Astrocyte of the spinal cord (primary cell): ENCODE measurements at regions not wholly inside any gene's neighbourhood (a gene's known extent, or its start where the extent isn't known, plus 50 kb on each side); places are given as distances from the start of the nearest gene placed in this dataset.

ENCODE experiments used
- DNase-seq: peaks from one replicate; pipeline ENCODE4 v3.0.0; 2011; ENCODE audit warnings: low read depth, low spot score
- H3K4me3 ChIP-seq: 2 replicates; pipeline ENCODE4 v1.5.1; 2011; ENCODE audit warnings: low read depth, mild to moderate bottlenecking, low read length, moderate library complexity
- CTCF ChIP-seq: IDR thresholded peaks from 2 replicates; pipeline ENCODE4 v1.5.1; 2012; ENCODE audit warnings: low read depth, mild to moderate bottlenecking, low read length, inconsistent platforms
- in situ Hi-C: cut with HindIII; loops from 2 replicates; pipeline ENCODE4 v1.10.0; 2017; ENCODE audit warnings: low sequenced_read_pairs

- DNase-seq = peak; percentile 88
- in situ Hi-C loops = no loop called here
- no peak for TF ChIP-seq CTCF
- no peak overlapping the region for H3K4me3 ChIP-seq
Observed at GRCh38 chr22:27134315-27134701, 476.9 kb downstream of the MIAT start.

GRCh38 chr22:27135031-27135981 is 477.9 kb downstream of the MIAT start:
- H3K4me3 ChIP-seq = no peak overlapping the region
- in situ Hi-C loops = no loop called here
- DNase-seq = peak; percentile 64
- TF ChIP-seq CTCF = no peak

GRCh38 chr22:27136596-27136995 is 479.2 kb downstream of the MIAT start:
- in situ Hi-C loops = no loop called here
- no peak for DNase-seq
- TF ChIP-seq CTCF = no peak
- H3K4me3 ChIP-seq = no peak overlapping the region

- no peak for TF ChIP-seq CTCF
- no peak overlapping the region for H3K4me3 ChIP-seq
- in situ Hi-C loops = no loop called here
- DNase-seq = no peak
Observed at GRCh38 chr22:27137871-27138337, 480.5 kb downstream of the MIAT start.

- in situ Hi-C loops = no loop called here
- DNase-seq = no peak
- no peak for TF ChIP-seq CTCF
- no peak overlapping the region for H3K4me3 ChIP-seq
Observed at GRCh38 chr22:27138471-27138870, 481.1 kb downstream of the MIAT start.

GRCh38 chr22:27139935-27140511 is 482.6 kb downstream of the MIAT start:
- DNase-seq = peak; percentile 82
- in situ Hi-C loops = no loop called here
- TF ChIP-seq CTCF = no peak
- no peak overlapping the region for H3K4me3 ChIP-seq
